Stimulated activated naive CD4-positive, alpha-beta T cell treated with Interleukin-2 at 50 U/mL for 16 hours (primary cell): ENCODE measurements at regions not wholly inside any gene's neighbourhood (a gene's known extent, or its start where the extent isn't known, plus 50 kb on each side); places are given as distances from the start of the nearest gene placed in this dataset.

Experiments
- DNase-seq: peaks from one replicate; lab custom pipeline; 2025; lab: John Stamatoyannopoulos, UW

DNA sequence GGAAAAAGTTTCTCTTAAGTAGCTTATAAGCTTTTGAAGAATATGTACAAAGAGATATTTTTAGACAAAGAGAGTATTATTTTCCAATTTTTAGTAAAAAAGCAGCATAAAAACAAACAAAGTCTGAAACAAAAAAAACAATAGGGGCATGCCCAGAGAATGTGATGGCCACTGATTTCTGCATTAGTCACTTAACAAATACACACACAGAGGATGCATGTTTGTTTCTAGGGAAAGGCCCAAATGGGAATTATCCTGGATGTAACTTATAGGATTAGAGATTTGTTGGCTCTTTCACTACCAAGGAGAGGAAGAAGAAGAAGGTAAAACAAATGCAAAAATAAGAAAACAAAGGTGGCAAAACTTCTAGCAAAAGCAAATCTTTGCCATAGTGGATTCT, 95.9 kb upstream of the SCOC start:
- no peak for DNase-seq

DNA sequence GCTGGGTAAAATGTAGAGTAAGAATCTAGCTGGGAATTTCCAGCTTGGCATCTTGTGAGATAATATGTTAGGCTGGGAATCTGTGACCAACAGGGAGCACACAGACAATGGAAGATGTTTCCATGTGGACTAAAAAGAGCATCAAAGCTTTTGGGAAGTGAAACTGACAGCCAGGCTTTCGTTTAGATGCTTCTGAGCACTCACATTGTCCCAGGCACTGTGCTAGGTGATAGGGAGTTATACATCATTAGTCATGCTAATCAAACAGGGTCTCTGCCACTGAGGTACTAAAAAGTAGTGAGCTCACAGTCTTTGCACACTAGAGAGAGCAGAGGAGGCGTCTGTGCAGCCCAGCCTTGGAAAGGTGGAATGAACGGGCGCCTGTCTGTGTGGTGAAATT, 101.9 kb upstream of the SCOC start:
- DNase-seq = no peak

DNA sequence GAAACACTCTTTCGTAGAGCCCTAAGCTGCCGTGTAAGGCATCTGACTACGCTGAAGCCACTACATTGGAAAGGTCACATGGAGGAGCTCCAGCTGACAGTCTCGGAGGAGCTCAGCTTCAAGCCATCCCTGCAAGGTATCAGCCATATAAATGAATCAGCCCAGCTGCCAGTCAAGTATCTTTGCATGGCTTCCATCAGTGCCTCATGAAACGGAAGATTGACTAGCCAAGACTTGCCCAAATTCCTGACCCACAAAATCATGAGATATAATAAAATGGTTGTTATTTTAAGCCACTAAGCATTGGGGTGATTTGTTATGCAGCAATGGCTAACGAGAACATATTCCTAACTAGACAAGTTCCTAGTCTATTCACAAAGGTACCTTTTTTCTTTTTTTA, 104.1 kb upstream of the SCOC start:
- DNase-seq = no peak

DNA sequence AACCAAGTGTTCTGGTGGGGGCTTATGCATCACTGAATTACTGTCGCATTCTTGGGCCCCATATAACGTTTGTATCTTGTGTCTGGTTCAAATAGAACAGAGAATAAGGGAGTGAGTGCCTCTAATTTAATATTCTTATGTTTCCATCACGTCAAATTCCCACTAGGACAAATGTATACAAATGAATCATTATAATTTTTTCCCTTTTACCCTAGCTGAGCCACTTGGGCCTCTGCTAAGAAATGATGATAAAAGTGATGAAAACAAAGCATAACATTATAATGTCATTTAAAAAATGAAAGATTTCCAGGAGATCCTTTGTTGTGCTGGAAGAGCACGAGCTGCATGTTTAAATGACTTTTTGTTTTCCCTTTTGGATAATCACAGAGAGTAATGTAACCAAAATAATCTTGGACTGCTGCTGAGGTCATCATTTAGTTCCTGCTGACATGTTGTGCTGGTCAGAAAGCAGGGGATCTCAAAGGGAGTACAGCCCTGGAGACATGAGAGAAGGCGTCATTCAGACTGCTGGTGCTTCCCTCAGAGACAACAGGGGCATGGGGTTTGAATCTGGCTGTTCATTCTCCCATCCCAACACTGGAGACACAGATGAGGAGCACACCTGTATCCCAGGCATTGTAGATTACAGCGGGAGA, 105.1 kb upstream of the SCOC start:
- no peak for DNase-seq

DNA sequence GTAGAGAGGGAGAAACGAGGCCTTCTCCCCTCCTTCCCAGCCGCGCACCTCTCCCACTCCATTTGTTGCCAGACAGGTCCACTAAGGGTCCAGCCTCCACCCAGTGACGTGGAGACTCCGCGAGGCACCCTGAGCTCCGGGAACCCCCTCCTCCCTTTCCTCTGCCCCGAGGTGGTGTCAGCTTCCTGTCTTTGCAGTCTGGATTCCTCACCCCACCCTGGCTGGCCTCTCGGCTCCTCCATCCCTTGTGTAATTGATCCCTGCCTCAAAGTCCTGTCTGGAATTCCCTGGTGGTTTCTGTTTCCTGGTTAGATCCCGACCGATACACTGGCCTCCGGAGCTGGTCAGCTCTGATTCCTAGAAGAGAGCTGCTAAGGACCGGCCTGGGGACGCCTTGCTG, 105.9 kb upstream of the SCOC start:
- DNase-seq = no peak

DNA sequence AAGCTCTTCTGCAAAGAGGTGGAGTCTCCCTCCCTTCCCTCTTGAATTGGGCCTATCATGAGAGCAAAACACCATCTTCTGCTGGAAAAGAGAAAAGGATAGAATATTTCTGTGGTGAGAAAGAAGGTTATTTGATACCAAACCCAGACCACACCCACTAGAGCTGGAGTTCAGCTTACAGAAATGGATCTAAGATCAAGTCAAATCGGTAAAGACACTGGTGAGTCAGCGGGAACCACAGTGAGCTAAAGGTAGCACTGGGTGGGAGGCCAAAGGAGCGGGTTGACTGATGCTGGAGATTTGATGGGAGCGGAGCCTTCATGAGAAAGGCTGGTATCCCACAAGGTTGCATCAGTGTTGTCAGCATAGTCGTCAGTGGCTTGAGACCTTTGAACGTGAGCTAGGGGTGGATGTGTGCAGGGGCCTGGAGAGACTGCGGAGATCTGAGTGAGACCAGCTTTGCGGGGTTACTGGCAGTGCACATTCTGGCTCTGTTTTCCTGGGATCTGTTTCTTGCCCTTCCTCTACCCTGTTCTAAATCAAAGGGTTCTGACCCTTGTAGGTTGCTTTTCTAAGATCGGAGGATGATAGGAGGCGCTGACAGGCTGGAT, 106.4 kb upstream of the SCOC start:
- no peak for DNase-seq

DNA sequence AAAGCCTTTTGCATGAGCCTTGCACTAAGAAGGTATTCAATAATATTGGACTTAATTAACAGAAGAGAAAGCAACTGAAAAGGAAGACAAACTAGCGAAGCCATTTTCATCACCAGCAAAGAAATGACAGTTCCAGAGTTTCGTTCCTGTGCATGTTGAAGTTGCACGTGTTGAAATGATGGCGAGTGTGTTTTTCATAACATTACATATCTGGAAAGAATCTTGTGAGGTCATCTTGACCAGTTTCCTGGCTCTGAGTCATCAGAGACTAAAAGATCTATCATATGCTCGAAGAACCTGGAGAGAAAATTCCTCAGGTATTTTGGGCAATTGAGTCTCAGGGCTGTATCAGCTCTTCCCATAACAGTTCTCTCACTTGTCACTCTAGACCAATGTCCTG, 106.2 kb upstream of the MAML3 start:
- DNase-seq = no peak

DNA sequence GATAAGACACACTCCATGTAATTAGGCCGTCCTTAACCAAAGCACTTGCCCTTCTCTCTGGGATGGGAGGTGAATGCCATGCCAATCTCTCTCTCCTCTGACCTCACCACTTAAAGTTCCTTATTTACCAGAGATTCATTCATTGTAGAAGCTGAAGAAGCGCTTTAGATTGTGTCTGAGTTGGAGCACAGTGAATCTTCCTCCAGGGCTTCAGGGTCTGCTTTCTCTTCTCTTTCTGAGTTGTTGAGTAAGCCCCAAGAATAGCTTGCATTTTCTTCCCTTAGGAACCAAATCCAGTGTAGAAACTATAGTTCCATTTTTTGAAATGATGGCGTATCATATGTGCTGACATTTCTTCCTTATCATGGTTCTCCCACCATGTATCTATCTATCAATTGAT, 104.5 kb upstream of the MAML3 start:
- no peak for DNase-seq

DNA sequence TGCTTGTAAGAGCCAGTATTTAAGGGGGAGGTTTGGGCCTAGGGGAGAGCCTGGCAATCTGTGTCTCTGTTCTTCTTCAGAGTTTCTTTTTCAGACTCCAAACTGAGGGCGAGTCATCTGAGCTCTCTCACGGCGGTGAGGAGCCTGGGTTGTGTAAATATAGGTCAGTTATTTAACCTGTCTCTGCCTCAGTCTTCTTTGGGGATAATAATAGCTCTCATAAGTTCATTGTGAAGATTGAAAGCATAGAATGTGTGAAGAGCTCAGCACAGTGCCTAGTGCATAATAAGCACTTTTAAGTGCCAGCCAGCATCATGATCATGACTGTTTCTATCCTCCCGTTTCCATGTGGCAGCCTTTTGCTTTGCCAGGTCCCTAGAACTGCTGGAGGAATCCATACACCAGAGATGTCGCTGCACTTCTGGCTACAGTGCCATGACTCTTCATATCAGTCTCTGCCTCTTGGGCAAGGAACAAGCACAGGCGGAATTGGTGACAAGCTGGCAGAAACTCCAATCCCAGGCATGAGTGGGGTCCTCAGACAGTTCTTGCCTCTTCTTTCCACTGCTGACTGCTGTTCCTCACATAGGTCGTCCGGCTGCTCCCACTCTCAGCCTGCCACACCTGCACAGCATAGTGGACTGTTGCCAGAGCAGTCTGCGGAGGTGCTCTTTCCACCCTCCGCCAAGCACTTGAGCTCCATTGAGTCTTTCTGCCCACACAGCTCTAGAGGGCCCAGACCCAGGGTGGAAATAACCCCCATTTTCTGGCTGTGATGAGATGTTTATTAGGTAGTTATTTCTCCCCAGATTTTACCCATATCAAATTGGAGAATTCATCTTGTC, 103.7 kb upstream of the MAML3 start:
- DNase-seq = no peak

DNA sequence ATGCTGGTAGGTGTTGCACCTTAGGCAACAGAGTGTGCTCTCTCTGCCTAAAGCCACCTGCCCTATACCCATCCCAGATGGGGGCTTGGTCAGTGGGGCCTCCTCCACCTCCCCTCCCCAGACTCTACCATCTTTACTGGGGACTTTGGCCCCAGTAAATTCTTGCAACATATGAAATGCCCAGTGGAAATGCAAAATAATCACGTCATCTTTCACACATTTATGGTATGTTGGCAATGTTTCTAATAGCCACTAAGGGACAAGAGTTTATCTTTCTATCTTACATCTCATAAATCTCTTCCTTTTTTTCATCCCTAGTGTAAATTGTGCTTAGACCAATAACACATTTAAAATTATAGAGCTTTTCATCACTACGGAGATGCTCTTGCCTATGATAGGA, 103.0 kb upstream of the MAML3 start:
- no peak for DNase-seq

DNA sequence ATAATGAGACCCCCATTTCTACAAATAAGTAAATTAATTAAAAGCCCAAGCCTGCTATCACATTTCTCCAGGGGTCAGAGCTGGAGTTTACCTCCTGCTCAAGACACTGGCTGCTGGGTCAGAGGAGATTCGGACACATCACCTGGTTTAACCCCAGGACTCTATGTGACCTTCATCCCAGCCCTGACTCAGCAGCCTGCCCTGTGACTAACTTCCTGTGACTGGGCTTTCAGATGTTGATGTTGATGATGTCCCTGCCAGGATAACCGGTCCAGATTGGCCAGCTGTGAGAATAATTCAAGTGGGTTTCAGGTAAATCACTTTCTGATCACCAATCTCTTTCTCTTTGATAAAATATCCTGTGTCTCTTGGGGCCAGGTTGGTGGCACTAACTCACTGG, 102.4 kb upstream of the MAML3 start:
- DNase-seq = no peak

DNA sequence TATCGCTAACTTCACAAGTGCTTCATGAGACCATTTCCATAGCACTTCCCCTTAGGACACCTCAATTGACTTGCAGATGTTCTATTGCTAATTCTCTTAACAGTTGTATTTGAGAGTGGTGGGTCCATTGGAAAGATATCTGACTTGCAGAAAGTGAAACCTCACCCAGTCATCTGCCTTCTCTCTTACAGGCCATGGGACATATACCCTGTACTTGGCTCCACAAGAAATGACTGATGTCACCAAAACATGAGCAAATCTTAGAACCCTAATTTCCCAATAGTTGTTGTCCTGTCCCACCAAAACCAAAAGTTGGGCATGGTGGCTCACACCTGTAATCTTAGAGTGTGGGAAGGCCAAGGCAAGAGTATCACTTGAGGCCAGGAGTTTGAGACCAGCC, 101.9 kb upstream of the MAML3 start:
- DNase-seq = no peak

DNA sequence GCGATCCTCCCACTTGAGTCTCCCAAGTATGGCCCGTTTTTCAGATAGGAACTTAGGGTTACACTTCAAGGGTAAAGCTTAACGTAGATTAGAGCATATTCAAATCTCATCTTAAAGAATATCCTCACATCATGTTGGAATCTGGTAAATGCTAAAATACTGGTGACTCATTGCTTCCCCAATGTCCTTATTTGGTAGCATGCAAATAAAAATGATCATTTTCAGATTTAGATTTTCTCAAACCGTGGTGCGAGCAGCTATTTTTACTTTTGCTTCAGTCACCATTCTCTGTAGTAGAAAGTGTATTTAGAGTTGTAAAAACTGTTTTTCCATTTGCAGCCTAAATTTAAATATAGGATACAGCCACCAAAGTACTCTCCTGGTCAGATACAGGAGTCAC, 101.5 kb upstream of the MAML3 start:
- DNase-seq = no peak

DNA sequence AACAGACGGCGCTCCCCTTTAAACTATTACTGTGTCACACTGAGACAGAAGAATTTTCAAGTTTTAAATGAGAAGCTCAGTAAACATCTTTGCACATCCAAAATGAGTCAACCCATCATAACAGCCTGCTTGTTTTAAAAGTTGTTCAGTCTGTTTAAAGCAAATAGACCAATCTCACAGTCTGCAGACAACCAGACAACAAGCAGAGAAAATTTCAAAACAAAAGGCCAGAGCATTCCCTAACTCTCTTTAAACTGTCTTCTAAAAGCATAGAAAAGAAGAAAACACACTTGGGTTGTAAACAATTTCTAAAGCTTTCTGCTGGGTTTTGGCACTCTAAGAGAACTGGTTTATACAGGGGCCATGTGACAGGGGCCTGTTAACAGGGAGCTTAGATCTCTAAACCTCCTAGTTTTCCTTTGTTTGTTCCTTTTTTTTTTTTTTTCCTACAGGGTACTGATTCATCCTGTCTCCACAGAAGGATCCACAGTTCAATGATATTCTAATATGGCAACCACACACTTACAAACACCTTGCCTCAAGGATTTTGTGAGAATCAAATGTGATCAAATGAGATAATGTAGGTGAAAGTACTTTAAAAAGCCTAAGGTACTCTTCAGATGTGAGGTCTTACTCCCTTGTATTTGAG, 100.8 kb upstream of the MAML3 start:
- no peak for DNase-seq

DNA sequence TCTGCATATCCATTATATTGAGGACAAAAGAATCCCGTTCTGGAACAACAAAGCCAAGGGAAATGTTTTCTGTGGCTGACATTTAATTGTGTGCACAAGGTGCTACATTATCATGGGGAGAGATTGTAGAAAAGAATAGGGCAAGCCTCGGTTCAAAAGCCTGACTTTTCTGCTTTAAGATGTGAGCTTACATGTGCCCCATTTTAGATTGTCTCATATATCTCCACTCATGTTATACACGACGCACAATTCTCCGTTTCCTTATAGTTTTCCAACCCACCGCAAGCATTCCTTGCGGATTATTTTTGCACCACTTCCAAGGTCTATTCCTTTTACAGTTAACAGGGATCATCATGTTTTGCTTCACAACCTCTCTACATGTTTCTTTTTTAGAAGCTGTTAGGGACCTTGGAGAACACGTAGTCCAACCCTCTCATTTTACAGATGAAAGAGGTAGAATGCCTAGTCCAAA, 99.6 kb upstream of the MAML3 start:
- DNase-seq = no peak

DNA sequence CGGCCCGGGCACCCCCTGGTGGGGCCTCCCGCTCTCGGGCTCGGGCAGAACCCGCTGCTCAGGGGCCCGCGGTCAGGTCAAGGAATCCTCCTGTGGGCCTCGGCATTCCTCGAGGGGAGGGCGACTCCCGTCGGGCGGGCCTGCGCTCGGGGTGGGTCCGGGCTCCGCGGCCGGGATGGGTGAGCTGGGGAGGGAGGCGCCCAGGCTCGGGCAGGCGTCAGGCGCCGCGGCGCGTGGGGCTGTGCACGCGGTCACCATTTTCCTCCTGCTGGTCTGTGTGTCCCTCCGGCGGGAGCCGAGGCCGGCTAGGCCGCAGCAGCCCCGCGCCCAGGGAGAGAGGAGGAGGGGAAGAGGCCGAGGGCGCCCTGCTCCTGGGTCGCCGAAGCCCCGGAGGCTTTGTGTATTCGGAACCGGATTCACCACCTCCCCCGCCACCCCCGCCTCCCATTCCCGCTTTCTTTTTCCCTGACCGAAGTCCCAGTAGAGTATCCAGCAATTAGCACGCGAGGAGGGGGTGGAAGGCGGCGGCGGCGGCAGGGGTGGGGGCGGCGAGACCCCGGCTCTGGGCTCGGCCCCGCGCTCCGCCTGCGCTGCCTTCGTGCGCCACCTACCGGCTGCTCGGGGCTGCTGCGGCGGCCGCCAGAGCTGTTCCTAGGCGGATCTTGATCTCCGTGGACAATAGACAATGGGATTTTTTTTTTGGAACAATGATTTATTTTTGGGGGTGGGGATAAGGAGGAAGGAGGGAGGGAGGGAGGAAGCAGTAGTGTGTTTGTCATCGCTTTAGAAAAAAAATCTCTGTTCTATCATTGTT, 99.0 kb upstream of the MAML3 start:
- peak; percentile 42 for DNase-seq

DNA sequence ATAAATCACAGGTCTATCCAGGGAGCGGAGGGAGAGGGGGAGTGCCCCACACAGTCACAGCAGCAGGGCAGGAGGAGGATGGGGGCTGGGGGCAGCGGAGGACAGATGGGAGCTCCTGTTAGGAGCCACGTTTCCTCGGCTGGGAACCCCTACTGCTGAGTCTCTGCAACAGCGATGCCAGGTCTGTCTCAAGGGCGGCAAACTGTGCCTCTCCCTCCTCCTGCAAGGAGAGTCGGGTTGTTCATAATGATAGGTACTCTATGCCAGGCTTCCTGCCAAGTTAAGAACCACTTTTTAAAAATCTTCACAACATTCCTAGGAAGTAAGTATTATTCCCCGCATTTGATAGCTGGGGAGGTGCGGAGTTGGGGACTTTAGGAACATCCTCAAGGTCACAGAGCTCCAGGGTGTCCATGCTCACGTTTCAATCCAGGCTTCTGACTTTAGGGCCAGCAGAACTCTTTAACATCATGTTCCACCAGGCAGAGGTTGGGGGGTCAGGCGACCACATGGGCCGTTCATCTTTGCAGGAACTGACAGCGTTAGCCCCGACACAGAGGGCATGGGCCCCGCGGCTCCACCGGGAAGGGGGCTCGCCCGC, 98.3 kb upstream of the MAML3 start:
- DNase-seq = no peak

DNA sequence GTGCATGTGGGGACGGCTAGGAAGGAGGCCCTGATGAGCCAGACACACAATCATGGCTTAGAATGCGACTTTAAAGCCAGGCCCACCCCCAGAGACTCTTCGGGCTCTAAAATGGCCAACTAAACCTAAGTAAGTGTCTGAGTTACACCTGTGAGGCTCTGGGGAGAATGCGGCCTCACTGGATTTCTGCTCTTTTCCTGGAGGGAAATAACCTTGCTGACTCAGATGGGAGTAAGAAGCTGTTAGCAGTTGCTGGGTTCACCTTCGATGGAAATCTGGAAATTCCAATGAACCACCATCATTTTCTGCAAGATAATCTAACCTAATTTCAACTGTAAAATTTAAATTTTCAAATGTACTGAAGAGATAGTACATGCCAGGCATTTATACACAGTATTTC, 97.6 kb upstream of the MAML3 start:
- DNase-seq = no peak

DNA sequence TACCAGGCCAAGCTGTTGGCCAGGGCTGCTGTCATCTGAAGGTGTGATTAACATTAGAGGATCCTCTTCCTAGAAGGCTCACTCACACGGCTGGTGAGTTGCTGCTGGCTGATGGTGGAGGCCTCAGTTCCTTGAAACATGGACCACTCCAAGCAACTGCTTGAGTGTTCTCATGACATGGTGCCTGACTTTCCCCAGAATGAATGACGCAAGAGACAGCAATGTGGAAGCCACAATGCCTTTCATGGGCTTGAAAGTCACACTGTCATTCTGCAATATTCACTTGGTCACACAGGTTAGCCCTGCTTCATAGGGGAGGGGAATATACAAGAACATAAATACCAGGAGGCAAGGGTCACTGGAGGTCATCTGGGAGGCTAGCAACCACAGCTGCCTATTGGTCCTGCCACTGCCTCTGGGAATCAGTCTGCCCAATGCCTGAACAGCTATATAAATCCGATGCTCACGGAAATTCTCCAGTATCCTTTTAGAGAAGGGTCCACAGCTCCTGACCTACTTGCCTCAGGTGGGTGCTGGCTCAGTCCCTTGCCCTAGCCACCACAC, 97.1 kb upstream of the MAML3 start:
- DNase-seq = no peak

DNA sequence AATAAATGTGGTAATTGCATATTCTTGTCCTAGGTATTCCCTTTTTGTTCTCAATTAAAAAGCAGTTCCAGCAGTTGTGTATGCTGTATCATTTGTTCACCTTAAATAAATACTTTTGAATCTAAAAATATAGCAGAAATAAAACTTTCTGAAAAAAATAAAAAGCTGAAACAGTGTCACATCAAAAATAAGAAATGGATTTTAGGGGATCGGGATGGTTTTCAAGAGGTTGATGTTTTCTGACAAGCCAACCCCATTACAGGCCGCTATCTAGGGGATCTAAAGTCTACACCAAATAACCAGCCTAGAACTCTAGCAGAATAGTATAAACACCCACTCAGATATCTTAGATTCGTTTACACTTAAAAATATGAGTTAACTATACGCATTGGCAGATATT, 95.4 kb upstream of the MAML3 start:
- DNase-seq = no peak

DNA sequence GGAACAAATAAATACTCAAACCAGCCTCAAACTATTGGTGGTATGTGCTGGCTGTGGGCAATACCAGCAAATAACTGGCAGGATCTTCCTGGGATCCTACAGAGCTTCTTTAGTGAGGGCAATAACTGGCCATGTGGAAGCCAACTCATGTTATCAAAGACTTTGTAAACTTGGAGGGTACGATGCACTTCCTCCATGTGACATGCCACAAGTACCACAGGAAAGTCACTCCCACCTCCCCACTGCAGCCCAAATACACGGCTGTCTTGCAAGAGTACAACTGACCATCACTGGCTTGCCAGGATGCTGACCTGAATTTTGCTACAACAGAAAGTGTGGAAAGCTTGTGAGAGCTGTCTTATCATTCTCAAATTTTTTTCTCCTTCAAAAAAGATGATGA, 93.3 kb upstream of the MAML3 start:
- DNase-seq = no peak
